PC-9 (cell line): ENCODE measurements at regions not wholly inside any gene's neighbourhood (a gene's known extent, or its start where the extent isn't known, plus 50 kb on each side); places are given as distances from the start of the nearest gene placed in this dataset.

Experiments used
- EZH2 ChIP-seq: fragments of 200-600 bp; sonication (generic); IDR thresholded peaks from 2 replicates; pipeline ENCODE4 v1.8.0; 2017; ENCODE audit warnings: antibody characterized with exemption, low read depth
- TF ChIP-seq, protein P1 (sequence below): fragments of 200-600 bp; sonication (generic); conservative IDR thresholded peaks from 2 replicates; pipeline ENCODE4 v1.6.1; 2017; ENCODE audit warnings: mixed run types, antibody characterized with exemption, mild to moderate bottlenecking, moderate library complexity

DNA sequence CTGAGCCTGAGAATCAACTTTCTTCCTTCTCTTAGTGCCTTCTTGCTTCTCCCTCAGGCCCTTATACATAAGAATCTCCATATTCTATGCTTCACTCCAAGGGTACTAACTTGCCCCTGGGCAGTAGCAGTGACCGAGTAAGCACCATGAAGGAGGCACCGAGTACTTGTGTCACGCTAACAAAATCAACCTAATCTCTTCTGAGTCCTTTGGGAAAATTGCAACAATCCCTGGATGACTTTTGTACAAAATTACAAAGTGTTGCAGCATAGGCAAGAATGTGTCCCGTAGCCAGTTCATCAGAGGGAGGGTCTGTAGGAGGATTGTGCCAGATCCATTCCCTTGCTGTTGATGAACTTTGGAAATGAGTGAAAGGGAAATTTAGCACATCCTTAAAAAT is 80.4 kb upstream of the EEPD1 start:
- TF ChIP-seq, protein P1, sequence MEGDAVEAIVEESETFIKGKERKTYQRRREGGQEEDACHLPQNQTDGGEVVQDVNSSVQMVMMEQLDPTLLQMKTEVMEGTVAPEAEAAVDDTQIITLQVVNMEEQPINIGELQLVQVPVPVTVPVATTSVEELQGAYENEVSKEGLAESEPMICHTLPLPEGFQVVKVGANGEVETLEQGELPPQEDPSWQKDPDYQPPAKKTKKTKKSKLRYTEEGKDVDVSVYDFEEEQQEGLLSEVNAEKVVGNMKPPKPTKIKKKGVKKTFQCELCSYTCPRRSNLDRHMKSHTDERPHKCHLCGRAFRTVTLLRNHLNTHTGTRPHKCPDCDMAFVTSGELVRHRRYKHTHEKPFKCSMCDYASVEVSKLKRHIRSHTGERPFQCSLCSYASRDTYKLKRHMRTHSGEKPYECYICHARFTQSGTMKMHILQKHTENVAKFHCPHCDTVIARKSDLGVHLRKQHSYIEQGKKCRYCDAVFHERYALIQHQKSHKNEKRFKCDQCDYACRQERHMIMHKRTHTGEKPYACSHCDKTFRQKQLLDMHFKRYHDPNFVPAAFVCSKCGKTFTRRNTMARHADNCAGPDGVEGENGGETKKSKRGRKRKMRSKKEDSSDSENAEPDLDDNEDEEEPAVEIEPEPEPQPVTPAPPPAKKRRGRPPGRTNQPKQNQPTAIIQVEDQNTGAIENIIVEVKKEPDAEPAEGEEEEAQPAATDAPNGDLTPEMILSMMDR, result no peak
- TF ChIP-seq EZH2, result no peak
